ENCODE measurements at regions not wholly inside any gene's neighbourhood (a gene's known extent, or its start where the extent isn't known, plus 50 kb on each side); places are given as distances from the start of the nearest gene placed in this dataset.

- BruUV-seq (replicated peaks) = no TSS peak
- ATAC-seq (no peak), FAIRE-seq (no peak), DNase-seq (ENCODE audit: low read depth, low spot score) (no peak)
- in situ Hi-C loops (cut with MboI) (no loop called here), intact Hi-C loops (cut with micrococcal nuclease; ENCODE audit: unreplicated experiment) (no loop called here)
- Histone ChIP-seq H3K9me3 (replicated peaks; ENCODE audit: control insufficient read depth, insufficient read depth, low read length) (no peaks in the 10 kb centered on the region), H3K36me3 (ENCODE audit: control insufficient read depth in 2 of 2, insufficient read depth in 2 of 2, low read length in 1 of 2) (no peaks in the 10 kb centered on the region), H4K20me1 (ENCODE audit: control insufficient read depth, insufficient read depth) (no peaks in the 10 kb centered on the region), H3K27ac (ENCODE audit: control insufficient read depth, insufficient read depth) (no peak overlapping the region), H3K79me2 (ENCODE audit: control insufficient read depth, insufficient read depth, low read length) (no peaks in the 10 kb centered on the region), H3K4me1 (ENCODE audit: control insufficient read depth, insufficient read depth, low read length) (no peaks in the 10 kb centered on the region), H3K4me2 (ENCODE audit: control insufficient read depth, insufficient read depth) (no peak overlapping the region), H2AFZ (ENCODE audit: control insufficient read depth, low read depth, low read length) (no peak overlapping the region), H3K27me3 (replicated peaks in 1 of 2; ENCODE audit: control insufficient read depth in 2 of 2, insufficient read depth in 2 of 2, low read length in 1 of 2) (no peaks in the 10 kb centered on the region), H3K4me3 (no peak overlapping the region), H3K9ac (ENCODE audit: control insufficient read depth, insufficient read depth, low read length) (no peak overlapping the region)
- WGBS (ENCODE audit: insufficient coverage, insufficient replicate concordance, low lambda C conversion rate, missing lambda C conversion rate) = 6% methylated on average over 1 of the region's 1 CpG
- ChIA-PET POLR2A (no interaction called here), RAD21 (ENCODE audit: unreplicated experiment) (no interaction called here), SMC1A (ENCODE audit: uncharacterized antibody, unreplicated experiment) (no interaction called here), CTCF (no interaction called here)
- TF ChIP-seq TAF1 (IDR thresholded peaks at IDR 0.05; ENCODE audit: borderline replicate concordance, low read depth, low read length) (no peak), RAD51 (IDR thresholded peaks at IDR 0.05) (no peak), ZBTB40 (IDR thresholded peaks at IDR 0.05; ENCODE audit: borderline replicate concordance) (no peak), CBFB (IDR thresholded peaks at IDR 0.05; ENCODE audit: low read depth) (no peak), ZNF592 (IDR thresholded peaks at IDR 0.05) (no peak), JUND (IDR thresholded peaks at IDR 0.05; ENCODE audit: low read depth, low read length) (no peak), E4F1 (IDR thresholded peaks at IDR 0.05; ENCODE audit: borderline replicate concordance, partially characterized antibody) (no peak), EP300 (IDR thresholded peaks at IDR 0.05; ENCODE audit: borderline replicate concordance in 1 of 2, control insufficient read depth in 1 of 2, low read depth in 2 of 2, low read length in 2 of 2) (no peak), TCF12 (IDR thresholded peaks at IDR 0.05; ENCODE audit: low read depth, low read length) (no peak), MAX (IDR thresholded peaks at IDR 0.05; ENCODE audit: low read depth, low read length) (no peak), SPI1 (IDR thresholded peaks at IDR 0.05; ENCODE audit: borderline replicate concordance, insufficient read depth, low read depth, low read length) (no peak), CBX5 (IDR thresholded peaks at IDR 0.05; ENCODE audit: low read depth) (no peak), IKZF2 (IDR thresholded peaks at IDR 0.05) (no peak)
These were observed 521.4 kb downstream of the ANKRD7 start for GRCh38 chr7:118745927-118746326.
